Trophoblast cell (in vitro differentiated cells and primary cell): ENCODE measurements at regions not wholly inside any gene's neighbourhood (a gene's known extent, or its start where the extent isn't known, plus 50 kb on each side); places are given as distances from the start of the nearest gene placed in this dataset.

ENCODE experiments used
- DNase-seq, 2 donors: peaks; one replicate each; pipeline ENCODE4 v3.0.0-alpha.2; 2016
- H2AFZ ChIP-seq: 2 replicates; pipeline ENCODE4 v1.6.1; 2013; ENCODE audit warnings: low read length, moderate library complexity, mild to moderate bottlenecking; ENCODE audit not compliant: insufficient read depth, poor library complexity
- H2AK5ac ChIP-seq: 2 replicates; pipeline ENCODE4 v1.6.1; 2013; ENCODE audit warnings: mild to moderate bottlenecking, low read length
- H2BK120ac ChIP-seq: 2 replicates; pipeline ENCODE4 v1.6.1; 2013; ENCODE audit warnings: low read length, mild to moderate bottlenecking, moderate library complexity; ENCODE audit not compliant: insufficient read depth, poor library complexity
- H2BK12ac ChIP-seq: 2 replicates; pipeline ENCODE4 v1.6.1; 2013; ENCODE audit warnings: mild to moderate bottlenecking, low read length, moderate library complexity
- H2BK5ac ChIP-seq: 2 replicates; pipeline ENCODE4 v1.6.1; 2013; ENCODE audit warnings: low read length, low read depth, moderate library complexity, mild to moderate bottlenecking; ENCODE audit not compliant: poor library complexity
- H3K14ac ChIP-seq: 2 replicates; pipeline ENCODE4 v1.6.1; 2013; ENCODE audit warnings: mild to moderate bottlenecking, low read length
- H3K18ac ChIP-seq: 2 replicates; pipeline ENCODE4 v1.6.1; 2013; ENCODE audit warnings: mild to moderate bottlenecking, low read length
- H3K23ac ChIP-seq: 2 replicates; pipeline ENCODE4 v1.6.1; 2013; ENCODE audit warnings: low read length
- H3K27ac ChIP-seq: 2 replicates; pipeline ENCODE4 v1.5.1; 2013; ENCODE audit warnings: low read depth, mild to moderate bottlenecking, inconsistent platforms, low read length, moderate library complexity
- H3K27me3 ChIP-seq: 2 replicates; pipeline ENCODE4 v1.6.1; 2013; ENCODE audit warnings: inconsistent platforms, mild to moderate bottlenecking, low read length, moderate library complexity; ENCODE audit not compliant: insufficient read depth
- H3K36me3 ChIP-seq, 2 experiments: 1 replicate in 1 of 2; 2 replicates in 1 of 2; pipeline ENCODE4 v1.6.1; 2013; ENCODE audit warnings: low read length in 2 of 2, mild to moderate bottlenecking in 2 of 2, moderate library complexity in 1 of 2; ENCODE audit not compliant: insufficient read depth in 2 of 2, control insufficient read depth in 1 of 2
- H3K4ac ChIP-seq: 2 replicates; pipeline ENCODE4 v1.6.1; 2013; ENCODE audit warnings: low read depth, mild to moderate bottlenecking, low read length, moderate library complexity
- H3K4me1 ChIP-seq, 2 experiments: 1 replicate in 1 of 2; 2 replicates in 1 of 2; pipeline ENCODE4 v1.6.1; 2013; ENCODE audit warnings: low read length in 2 of 2, mild to moderate bottlenecking in 2 of 2, moderate library complexity in 1 of 2; ENCODE audit not compliant: insufficient read depth in 2 of 2, control insufficient read depth in 1 of 2
- H3K4me2 ChIP-seq: 2 replicates; pipeline ENCODE4 v1.6.1; 2013; ENCODE audit warnings: inconsistent platforms, mild to moderate bottlenecking, low read length, moderate library complexity
- H3K4me3 ChIP-seq: 2 replicates; pipeline ENCODE4 v1.5.1; 2013; ENCODE audit warnings: mild to moderate bottlenecking, low read depth, low read length, inconsistent platforms
- H3K79me1 ChIP-seq: one replicate; pipeline ENCODE4 v1.6.1; 2013; ENCODE audit warnings: low read length
- H3K79me2 ChIP-seq: 2 replicates; pipeline ENCODE4 v1.6.1; 2013; ENCODE audit warnings: low read length, mild to moderate bottlenecking; ENCODE audit not compliant: control insufficient read depth, insufficient read depth, poor library complexity
- H3K9ac ChIP-seq: 2 replicates; pipeline ENCODE4 v1.6.1; 2013; ENCODE audit warnings: mild to moderate bottlenecking, low read length
- H3K9me3 ChIP-seq: 2 replicates; pipeline ENCODE4 v1.6.1; 2013; ENCODE audit warnings: low read depth, mild to moderate bottlenecking, control low read depth, inconsistent platforms, low read length; ENCODE audit not compliant: insufficient read depth
- H4K12ac ChIP-seq: 2 replicates; pipeline ENCODE4 v1.6.1; 2013; ENCODE audit warnings: low read depth, mild to moderate bottlenecking, low read length, moderate library complexity
- H4K8ac ChIP-seq: 2 replicates; pipeline ENCODE4 v1.6.1; 2013; ENCODE audit warnings: low read depth, mild to moderate bottlenecking, low read length, moderate library complexity
- H4K91ac ChIP-seq: one replicate; pipeline ENCODE4 v1.6.1; 2013; ENCODE audit warnings: low read depth, mild to moderate bottlenecking, low read length, moderate library complexity
- WGBS: extraction: QIAGEN DNeasy Blood & Tissue Kit; methylation state at CpG from one replicate; pipeline ENCODE4 v1.1.7; 2013; ENCODE audit warnings: missing lambda C conversion rate; ENCODE audit not compliant: insufficient read length, insufficient coverage; ENCODE audit errors: extremely low coverage; 5-methylcytosine and 5-hydroxymethylcytosine counted together

GRCh38 chr20:21874921-21875320 is 169.5 kb downstream of the PAX1 start:
- Histone ChIP-seq H2AFZ (no peak overlapping the region), H3K36me3 (no peaks in the 10 kb centered on the region), H3K9me3 (no peaks in the 10 kb centered on the region), H3K79me2 (no peaks in the 10 kb centered on the region), H3K79me1 (no peaks in the 10 kb centered on the region), H3K27ac (no peak overlapping the region), H4K91ac (no peak overlapping the region), H2AK5ac (no peak overlapping the region), H3K4ac (no peak overlapping the region), H3K4me1 (no peaks in the 10 kb centered on the region), H3K9ac (no peak overlapping the region), H4K8ac (no peak overlapping the region), H3K4me2 (no peak overlapping the region), H3K14ac (no peak overlapping the region), H4K12ac (no peak overlapping the region), H2BK5ac (no peak overlapping the region), H2BK120ac (no peak overlapping the region), H3K23ac (no peak overlapping the region), H3K4me3 (no peak overlapping the region), H2BK12ac (no peak overlapping the region), H3K27me3 (no peaks in the 10 kb centered on the region), H3K18ac (no peak overlapping the region)
- no peak for DNase-seq

GRCh38 chr20:21874127-21874526 is 168.7 kb downstream of the PAX1 start:
- Histone ChIP-seq H3K27me3 (no peaks in the 10 kb centered on the region), H2AK5ac (no peak overlapping the region), H3K79me2 (no peaks in the 10 kb centered on the region), H4K12ac (no peak overlapping the region), H2BK12ac (no peak overlapping the region), H3K23ac (no peak overlapping the region), H2BK120ac (no peak overlapping the region), H3K9me3 (no peaks in the 10 kb centered on the region), H3K4ac (no peak overlapping the region), H3K36me3 (no peaks in the 10 kb centered on the region), H2AFZ (no peak overlapping the region), H3K18ac (no peak overlapping the region), H3K14ac (no peak overlapping the region), H3K9ac (no peak overlapping the region), H4K91ac (no peak overlapping the region), H3K27ac (no peak overlapping the region), H3K4me1 (no peaks in the 10 kb centered on the region), H2BK5ac (no peak overlapping the region), H3K4me2 (no peak overlapping the region), H4K8ac (no peak overlapping the region), H3K4me3 (no peak overlapping the region), H3K79me1 (no peaks in the 10 kb centered on the region)
- DNase-seq = no peak
- no CpG with 5 or more reads among the region's 4 CpGs for WGBS

GRCh38 chr20:21873291-21873690 is 167.8 kb downstream of the PAX1 start:
- Histone ChIP-seq H3K79me1 (no peaks in the 10 kb centered on the region), H2AFZ (no peak overlapping the region), H3K36me3 (no peaks in the 10 kb centered on the region), H3K9ac (no peak overlapping the region), H3K4me3 (no peak overlapping the region), H3K4me2 (no peak overlapping the region), H2BK120ac (no peak overlapping the region), H2BK12ac (no peak overlapping the region), H3K4me1 (no peaks in the 10 kb centered on the region), H3K27me3 (no peaks in the 10 kb centered on the region), H3K18ac (no peak overlapping the region), H2BK5ac (no peak overlapping the region), H4K91ac (no peak overlapping the region), H3K27ac (no peak overlapping the region), H3K9me3 (no peaks in the 10 kb centered on the region), H3K14ac (no peak overlapping the region), H3K23ac (no peak overlapping the region), H2AK5ac (no peak overlapping the region), H4K8ac (no peak overlapping the region), H3K4ac (no peak overlapping the region), H4K12ac (no peak overlapping the region), H3K79me2 (no peaks in the 10 kb centered on the region)
- no peak for DNase-seq
- no CpG with 5 or more reads among the region's 3 CpGs for WGBS

GRCh38 chr20:21867811-21868210 is 162.3 kb downstream of the PAX1 start:
- Histone ChIP-seq H3K4me3 (no peak overlapping the region), H3K79me2 (no peaks in the 10 kb centered on the region), H3K14ac (no peak overlapping the region), H3K9ac (no peak overlapping the region), H4K91ac (no peak overlapping the region), H2BK120ac (no peak overlapping the region), H2BK12ac (no peak overlapping the region), H3K4ac (no peak overlapping the region), H2AFZ (no peak overlapping the region), H3K9me3 (peaks cover 2% of the 10 kb centered on the region), H2BK5ac (no peak overlapping the region), H3K18ac (no peak overlapping the region), H3K4me2 (no peak overlapping the region), H3K79me1 (no peaks in the 10 kb centered on the region), H3K27ac (no peak overlapping the region), H3K27me3 (no peaks in the 10 kb centered on the region), H4K8ac (no peak overlapping the region), H3K4me1 (no peaks in the 10 kb centered on the region), H3K36me3 (no peaks in the 10 kb centered on the region), H2AK5ac (no peak overlapping the region), H4K12ac (no peak overlapping the region), H3K23ac (no peak overlapping the region)
- DNase-seq = no peak
- no CpG with 5 or more reads among the region's 4 CpGs for WGBS
